Stimulated activated CD4-positive, alpha-beta T cell treated with anti-CD3 and anti-CD28 coated beads, Interleukin-1b, Interleukin-23, amount 100 ng/mL, for 1 hour (primary cell): ENCODE measurements at regions not wholly inside any gene's neighbourhood (a gene's known extent, or its start where the extent isn't known, plus 50 kb on each side); places are given as distances from the start of the nearest gene placed in this dataset.
"Not testable (repeated sequence)": the region's sequence is repeated elsewhere in the genome, so short reads cannot be mapped to it uniquely, and the experiment has no call there.

ENCODE experiments used
- DNase-seq, 2 donors: peaks; one replicate each; pipeline ENCODE4 v3.0.0-alpha.2; 2020; ENCODE audit warnings: low read depth in 2 of 2

DNA sequence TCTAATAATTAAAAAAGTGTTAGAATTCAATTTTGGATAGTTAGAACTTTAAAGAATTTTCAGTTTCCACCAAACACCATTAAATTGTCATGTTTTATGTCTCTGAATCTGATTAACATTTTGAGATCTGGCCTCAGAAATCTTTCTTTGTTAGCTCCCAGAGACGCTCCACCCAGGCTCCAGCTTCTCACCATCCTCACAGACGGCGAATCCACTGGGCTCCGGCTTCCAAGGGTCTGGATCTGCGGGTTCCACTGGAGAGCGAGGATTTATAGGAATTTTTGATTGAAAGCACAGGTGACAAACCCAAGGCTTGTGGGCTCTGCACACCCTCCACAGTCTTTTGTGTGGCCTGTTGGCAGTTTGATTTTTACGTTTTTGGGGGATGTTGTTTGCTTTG lies 160.6 kb downstream of the URI1 start:
- DNase-seq, result no peak

DNA sequence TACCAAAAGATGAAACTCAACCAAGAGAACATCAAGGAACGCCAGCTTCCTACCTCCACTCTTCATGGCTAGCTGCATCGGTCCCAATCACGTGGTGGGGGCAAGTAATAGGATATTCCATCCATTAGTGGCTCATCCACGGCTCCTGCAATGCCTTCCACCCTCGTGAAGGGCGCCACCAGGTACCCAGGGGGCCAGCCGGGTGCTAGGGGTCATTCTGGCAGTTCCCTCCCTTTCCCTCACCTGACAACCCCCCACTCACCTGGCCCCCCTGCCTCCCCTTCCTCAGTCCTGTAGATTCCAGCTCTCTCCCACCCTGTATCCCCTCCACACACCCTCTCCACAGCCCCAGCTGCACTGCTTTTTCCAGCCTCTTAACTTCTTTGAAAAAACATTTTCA lies 161.9 kb downstream of the URI1 start:
- no peak for DNase-seq

DNA sequence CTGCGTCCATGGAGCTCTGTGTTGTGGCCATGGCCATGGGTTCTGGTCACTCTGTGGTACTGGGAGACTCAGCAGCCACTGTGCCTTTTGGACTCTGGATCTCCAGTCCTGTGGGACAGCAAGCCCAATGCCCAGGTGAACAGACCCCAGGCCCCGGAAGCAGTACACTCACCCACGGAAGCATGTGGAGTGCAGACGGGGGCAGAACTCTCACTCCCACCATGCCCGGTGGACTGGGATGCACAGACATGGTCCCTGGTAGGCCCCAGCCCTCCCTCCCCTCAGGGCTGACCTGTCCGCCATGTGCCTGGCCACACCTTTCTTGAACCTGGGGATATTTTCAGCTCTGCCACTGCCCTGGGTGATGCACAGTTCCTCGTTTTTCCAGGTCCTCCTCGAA lies 163.3 kb downstream of the URI1 start:
- no peak for DNase-seq

DNA sequence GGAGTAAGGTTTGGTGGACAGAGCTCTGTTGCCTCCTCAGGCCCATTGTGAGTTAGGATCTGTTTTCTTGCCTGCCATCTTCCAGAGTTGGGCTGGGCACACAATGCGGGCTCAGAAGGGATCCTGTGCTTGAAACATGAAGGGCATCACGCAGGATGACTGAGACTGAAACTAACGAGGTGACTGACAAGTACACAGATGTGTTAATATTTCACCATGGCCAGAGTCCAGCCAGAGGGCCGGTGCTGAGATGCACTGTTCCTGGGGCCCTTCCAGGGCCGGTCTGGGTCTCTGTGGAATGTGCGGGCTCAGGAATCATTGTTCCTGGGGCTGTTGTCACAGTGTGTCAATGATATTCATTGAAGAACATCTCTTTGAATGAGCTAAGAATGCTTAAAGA lies 163.7 kb downstream of the URI1 start:
- no peak for DNase-seq

DNA sequence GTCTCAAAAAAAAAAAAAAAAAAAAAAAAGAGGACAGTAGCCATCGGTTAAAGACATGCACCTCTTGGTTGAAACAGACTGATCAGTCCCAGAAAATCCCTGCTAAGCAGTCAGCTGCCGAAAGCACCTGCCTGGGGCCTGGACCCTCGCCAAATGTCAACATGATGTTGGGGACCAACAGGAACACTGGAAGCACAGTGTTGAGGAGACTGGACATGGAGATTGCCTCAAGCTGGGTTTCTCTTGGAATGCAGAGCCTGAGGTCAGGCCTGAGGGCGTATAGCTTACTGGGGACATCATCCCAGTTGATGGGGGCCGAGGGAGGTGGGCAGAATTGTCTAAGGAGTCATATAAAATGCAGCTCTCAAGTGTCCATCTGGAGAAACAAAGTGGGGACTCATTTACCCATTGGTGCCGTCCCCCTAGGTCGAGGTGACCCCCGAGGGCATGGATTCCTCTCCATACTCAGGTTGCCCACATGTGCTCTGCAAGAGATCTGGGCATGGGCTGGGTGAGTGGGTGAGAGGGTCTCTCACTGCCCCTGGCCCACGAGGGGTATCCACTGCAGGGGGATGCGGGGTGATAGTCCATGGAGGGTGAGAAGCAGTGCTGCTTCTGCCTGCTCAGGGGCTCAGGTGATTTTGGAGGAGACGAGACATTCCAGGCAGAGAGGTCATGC lies 164.5 kb downstream of the URI1 start:
- no peak for DNase-seq

DNA sequence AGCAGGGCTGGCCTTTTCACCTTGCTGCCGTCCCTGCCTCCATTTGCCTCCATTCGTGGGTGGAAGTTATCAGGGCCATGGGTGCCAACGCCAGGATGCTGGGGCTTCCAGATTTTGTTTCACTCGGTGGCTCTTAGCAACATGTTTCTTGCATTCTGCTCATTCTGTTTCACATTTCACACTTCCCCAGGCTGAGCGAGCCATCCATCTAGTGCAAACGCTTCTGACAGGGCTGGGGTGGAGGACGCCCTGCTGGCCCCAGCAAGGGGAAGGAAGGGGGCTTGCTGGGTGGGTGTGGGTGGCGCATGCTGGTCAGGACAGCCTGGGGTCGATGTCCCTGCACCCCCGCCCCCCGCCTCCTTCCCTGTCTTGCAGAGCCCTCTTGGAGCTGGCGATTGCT lies 165.2 kb downstream of the URI1 start:
- DNase-seq, result no peak

DNA sequence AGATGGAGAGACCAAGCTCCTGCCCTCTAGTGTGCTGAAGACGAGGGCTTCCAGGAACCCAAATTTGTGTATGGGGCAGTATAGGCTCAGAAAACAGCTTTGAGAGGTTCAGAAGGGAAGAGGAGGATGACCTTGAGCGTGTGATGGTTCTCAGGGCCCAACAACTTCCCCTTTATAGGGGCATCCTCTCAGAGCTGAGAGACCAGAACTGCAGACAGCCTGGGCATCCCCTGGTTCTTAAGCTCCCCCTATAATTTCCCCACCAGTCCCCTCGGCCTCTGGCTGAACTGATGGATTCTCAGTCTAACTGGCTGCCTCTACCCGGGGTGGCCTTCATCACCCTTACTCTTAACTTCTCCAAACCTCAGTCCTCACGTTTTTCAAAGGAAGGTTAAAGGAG lies 167.5 kb downstream of the URI1 start:
- no peak for DNase-seq

DNA sequence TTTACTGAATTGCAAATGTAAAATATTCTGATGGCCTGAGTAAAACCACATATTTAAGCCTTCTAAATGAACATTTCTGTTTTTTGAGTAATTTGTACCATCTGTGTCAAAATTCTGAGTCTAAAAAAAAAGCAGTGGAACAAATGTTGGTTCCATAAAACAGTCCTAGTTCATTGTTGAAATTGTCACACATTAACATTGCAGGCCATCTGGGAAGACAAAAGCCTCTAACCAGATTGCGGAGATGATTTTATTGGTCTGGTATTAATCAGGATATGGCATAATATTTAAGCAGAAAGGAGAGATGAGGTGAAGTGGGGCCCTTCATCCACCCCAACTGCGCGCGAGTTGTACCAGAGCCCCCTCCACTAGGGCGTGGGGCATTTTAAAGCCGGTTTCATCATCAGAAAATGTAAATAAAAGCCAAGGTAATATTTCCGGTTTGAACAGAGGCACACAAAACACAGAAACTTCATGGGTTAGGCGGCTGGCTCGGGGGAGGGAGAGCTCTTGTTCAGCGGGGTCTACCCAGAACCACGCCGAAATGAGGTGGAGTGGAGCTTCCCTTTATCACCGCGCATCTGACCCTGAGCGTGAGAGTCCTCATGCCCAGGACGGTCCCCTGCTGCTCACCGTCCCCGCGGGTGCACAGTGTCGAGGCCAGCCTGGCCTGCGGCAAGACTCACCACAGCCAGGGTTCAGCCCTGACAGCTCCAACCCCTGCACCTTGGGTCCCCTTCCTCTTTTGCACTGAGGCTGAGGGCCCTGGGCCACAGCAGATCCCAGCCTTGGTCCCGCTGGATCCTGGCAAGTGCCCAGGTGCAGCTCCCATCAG lies 169.2 kb downstream of the URI1 start:
- no peak for DNase-seq

DNA sequence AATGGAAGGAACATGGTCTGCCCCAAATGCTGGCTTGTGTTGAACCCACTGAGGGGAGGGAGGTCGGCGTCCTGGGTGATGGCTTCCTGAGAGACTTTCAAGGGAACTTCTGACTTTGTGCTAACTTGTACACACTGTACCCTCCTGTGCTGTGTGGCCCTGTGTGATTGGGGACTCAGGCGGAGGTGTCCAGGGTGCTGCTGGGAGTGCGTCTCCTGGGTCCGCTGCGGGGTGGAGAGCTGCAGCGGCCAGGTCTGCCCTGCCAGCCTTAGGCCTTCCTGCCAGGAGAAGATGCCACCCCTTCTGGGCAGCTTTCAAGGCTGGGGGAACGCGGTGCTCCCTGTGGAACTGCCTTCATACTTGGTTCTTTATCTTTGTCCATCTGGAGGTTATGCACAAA lies 170.1 kb downstream of the URI1 start:
- no peak for DNase-seq

DNA sequence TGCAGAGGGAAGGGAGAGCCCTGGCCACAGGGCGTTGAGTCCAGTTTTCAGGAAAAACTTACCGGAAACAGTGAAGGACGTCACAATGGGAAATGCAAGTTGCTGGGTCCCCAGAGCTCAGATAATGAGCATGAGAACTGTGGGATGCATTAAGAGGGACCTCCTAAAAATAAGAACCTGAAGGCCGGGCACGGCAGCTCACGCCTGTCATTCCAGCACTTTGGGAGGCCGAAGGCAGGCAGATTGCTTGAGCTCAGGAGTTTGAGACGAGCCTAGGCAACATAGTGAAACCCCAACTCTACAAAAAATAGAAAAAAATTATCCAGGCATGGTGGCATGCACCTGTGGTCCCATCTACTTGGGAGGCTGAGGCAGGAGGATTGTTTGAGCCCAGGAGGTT lies 170.6 kb downstream of the URI1 start:
- DNase-seq, result no peak

DNA sequence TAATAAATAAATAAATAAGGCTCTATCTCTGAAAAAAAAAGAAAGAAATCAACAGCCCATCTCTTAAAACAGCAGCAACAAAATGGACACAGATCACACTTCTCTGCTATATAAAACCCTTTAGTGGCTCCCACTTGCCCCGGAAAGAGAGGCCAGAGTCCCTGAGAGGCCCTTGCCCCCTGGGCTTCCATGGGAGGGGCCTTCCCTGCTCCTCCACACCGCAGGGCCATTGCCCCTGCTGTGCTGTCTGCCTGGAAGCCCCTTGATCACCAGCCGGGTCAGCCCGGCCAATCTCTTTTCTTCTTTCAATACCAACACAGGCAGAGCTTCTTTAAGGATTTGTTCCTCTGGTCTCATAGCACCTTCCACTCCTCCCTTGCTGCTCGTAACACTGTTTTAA lies 171.1 kb downstream of the URI1 start:
- DNase-seq, result no peak

DNA sequence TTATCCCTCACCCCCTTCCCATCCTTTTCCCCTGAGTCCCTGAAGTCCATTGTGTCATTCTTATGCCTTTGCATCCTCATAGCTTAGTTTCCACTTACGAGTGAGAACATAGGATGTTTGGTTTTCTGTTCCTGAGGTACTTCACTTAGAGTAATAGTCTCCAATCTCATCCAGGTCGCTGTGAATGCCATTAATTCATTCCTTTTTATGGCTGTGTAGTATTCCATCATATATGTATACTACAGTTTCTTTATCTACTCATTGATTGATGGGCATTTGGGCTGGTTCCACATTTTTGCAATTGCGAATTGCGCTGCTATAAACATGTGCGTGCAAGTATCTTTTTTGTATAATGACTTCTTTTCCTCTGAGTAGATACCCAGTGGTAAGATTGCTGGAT lies 172.1 kb downstream of the URI1 start:
- not testable (repeated sequence) for DNase-seq

DNA sequence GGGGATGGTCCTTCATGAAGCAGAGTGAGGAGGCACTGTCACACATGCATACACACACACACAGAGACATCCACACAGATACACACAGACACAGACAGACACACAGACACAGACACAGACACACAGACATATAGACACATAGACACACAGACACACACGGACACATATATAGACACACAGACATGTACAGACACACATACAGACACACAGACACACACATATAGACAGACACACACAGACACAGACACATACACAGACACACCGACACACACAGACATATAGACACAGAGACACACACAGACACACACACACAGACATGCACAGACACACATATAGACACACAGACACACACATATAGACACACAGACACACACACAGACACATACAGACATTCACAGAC lies 173.9 kb downstream of the URI1 start:
- no peak for DNase-seq

DNA sequence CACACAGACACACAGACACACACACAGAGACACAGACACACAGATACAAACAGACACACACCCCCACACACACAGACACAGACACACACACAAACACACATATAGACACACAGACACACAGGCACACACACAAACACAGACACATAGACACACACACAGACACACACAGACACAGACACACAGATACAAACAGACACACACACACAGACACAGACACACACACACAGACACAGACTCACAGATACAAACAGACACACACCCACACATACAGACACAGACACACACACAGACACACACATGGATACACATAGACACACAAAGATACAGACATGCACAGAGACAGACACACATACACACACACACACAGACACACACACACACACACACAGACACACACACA lies 174.5 kb downstream of the URI1 start:
- DNase-seq, result no peak

DNA sequence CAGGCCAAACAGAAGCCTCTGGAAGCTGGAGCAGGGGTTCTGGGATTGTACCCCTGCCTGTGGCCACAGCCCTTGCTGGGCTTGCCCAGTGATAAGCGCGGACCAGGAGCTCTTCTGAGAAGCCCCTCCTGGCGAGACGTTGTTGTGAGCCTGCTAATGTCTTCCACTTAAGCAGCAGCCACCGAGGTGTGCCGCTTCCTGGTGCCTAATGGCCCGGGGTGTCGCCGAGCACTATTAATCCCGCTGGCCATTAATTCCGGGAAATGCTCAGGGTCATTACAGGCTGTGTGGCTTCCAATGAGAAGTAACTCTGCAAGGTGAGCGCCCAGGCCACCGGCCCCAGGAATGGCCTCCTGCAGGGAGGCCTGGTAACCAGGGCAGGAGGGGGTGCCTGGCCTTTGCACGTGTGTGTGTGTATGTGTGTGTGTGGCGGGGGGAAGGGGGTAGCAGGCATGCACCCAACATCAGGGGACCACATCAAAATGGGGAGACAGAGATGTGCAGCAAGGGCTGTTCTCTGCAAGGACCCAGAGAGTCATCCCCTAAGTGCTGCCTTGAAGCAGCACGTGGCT lies 175.0 kb downstream of the URI1 start:
- no peak for DNase-seq

DNA sequence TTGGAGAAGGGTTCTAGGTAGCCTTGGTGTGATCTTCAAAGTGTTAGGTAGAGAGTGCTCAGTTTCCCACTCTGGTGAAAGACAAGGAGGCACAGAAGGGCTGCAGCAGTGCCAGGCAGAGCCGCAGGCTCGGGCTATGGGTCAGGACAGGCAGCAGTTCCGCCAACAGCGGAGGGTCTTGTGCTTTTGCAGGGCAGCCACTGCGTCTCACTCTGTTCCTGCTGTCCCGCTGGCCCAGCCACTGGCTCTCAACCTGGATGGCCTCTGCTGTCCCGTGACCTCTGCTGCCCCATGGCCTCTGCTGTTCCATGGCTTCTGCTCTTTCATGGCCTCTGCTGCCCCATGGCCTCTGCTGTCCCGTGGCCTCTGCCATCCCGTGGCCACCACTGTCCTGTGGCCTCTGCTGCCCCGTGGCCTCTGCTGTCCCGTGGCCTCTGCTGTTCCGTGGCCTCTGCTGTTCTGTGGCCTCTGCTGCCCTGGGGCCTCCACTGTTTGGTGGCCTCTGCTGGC lies 175.7 kb downstream of the URI1 start:
- no peak for DNase-seq

DNA sequence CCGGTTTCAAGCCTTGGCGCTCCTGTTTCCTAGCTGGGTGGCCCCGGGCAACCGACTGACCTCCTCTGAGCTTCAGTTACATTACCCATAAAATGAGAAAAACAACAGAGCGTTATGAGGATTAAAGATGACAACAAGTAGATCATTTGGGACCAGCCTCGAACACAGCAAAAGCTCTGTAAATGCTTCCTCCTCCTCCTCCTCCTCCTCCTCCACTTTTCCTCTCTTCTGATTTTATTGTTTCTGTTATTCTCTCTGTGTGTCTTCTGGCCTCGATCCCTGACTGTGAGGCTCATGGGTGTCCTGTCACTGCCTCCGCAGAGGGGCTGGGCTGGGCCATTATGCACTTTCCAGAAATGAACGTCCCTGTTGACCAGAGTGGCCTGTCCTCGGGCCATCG lies 176.2 kb downstream of the URI1 start:
- DNase-seq, result no peak

DNA sequence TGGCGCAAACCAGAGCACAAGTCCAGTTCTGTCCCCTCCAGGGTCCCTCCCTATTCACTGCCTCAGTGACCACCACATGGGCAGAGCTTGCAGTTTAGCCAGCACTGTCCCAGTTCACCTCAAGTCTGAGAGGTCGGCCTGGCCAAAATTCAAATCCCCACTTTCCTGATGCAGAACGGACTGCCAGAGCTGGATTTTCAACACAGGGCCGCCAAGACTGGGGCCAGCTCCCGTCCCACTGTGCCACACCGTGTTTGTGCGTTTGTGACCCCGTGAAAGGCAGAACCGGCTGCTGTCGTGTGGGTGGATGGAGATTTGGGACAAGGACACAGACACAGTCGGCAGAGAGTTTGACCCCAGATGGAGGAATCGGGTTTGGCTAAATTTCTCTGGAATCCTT lies 176.7 kb downstream of the URI1 start:
- DNase-seq, result no peak

DNA sequence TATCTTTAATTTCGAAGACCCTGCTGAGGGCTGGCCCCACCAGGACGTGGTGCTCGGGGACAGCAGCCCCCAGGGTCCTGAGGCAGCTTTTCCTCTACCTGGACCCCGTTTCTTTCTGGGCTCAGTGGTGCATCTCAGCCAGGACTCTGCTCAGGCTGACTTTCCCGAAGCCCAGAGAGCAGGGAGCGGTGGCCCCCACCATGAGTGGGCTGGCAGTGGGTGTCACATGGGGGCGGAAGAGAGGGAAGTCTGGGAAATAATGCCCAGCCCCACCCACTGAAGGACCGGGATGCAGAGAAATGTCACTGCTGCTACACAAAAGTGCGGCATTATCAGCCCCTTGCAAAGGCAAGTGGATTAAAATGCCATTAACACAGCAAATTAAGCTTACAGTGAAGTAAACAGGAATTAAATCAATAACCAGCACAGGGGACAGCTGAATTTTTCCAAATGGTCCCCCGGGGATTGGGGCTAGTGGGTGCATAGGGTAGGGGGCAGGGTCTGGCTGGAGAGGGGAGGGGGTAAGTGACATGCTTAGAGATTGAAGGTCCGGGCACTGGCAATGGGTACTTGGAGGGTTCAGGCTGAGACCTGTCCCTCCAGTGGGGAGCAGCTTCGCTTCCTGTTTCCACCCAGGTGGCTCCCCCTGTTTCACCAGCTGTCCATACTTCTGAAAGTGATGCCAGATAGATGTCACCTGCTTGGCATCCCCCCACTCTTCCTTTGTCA lies 177.3 kb downstream of the URI1 start:
- DNase-seq, result no peak

DNA sequence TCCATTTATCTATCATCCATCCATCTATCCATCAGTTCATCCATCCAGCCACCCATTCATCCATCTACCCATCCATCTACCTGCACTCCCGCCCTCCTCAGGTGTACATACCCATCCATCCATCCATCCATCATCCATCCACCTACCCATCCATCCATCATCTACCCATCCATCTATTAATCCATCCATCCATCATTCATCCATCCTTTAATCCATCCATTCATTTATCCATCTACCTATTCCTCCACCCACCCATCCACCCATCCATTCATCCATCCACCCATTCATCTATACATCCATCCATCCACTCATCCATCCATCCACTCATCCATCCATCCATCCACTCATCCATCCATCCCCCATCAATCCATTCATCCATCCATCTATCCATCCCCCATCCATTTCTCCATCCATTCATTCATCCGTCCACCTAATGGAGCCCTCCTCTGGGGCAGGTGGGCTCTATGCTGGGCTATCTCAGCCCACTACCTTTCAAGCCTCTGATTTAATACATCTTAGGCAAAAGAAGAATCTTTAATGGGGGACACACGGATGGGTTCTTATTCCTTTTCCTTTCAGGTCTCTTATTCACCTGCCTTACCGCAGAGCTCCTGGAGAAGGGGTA lies 178.9 kb downstream of the URI1 start:
- no peak for DNase-seq

DNA sequence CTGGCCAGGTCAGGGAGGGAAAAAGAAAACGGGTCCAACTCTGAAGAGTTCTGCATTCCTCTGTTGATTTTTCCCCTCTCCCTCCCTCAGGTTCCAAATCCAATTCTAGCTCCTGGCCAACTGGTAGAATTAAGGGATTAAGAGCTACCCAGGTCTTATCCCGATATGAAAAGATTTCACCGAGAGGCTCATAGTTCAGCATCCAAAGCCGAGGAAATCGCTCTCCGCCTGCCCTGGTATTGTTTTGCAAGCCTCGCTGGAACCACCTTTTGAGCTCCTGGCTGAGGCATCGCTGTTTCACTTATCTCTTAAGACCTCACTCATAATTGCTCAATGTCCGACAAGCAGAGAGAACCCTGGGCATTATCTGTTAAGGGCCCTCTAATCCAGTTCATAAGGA lies 180.4 kb downstream of the URI1 start:
- no peak for DNase-seq

DNA sequence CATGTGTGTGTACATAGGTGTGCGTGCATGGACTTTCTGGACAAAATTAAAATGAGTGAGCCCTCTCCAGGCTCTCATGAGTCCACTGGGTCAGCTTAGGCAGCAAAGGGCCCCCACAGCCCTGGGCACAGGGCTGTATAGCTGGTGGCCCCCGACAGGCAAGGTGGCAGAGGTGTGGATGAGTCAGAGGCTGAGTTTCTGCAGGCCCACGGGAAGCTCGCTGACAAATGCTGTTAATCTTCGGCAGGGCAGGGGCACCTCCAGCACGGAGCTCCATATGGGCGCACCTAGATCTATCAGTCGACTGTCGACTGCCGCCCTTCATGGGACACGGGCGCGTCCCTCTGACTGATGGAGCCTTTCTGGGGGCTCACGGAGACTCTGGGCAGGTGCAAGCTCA lies 181.1 kb downstream of the URI1 start:
- no peak for DNase-seq
